Heart left ventricle (tissue), 16 donors: ENCODE measurements at regions not wholly inside any gene's neighbourhood (a gene's known extent, or its start where the extent isn't known, plus 50 kb on each side); places are given as distances from the start of the nearest gene placed in this dataset.

Source experiments
- ATAC-seq, 4 donors: fragments of 200-7000 bp; cut with Tn5 transposase; one replicate each; pipeline ENCODE4 v1.9.1; 2020 to 2022; ENCODE audit warnings: moderate library complexity in 4 of 4, mild to moderate bottlenecking in 3 of 4, moderate number of reproducible peaks in 1 of 4
- DNase-seq, 5 donors: peaks; one replicate each; pipeline ENCODE4 v3.0.0-alpha.2; 2020
- H3K27ac ChIP-seq, 12 donors: fragments of 200-600 bp; sonication (generic) in 4 of 12; one replicate each; pipeline versions ENCODE4 v1.5.0 to v1.8.0; 2016 to 2022; ENCODE audit warnings: mild to moderate bottlenecking in 2 of 12
- H3K27me3 ChIP-seq, 9 donors: fragments of 200-600 bp; sonication (generic) in 2 of 9; one replicate each; pipeline versions ENCODE4 v1.5.1 to v1.8.0; 2016 to 2022; ENCODE audit warnings: mild to moderate bottlenecking in 3 of 9
- H3K36me3 ChIP-seq, 9 donors: fragments of 200-600 bp; sonication (generic) in 2 of 9; one replicate each; pipeline versions ENCODE4 v1.5.0 to v1.8.0; 2018 to 2022; ENCODE audit warnings: mild to moderate bottlenecking in 2 of 9
- H3K4me1 ChIP-seq, 12 donors: fragments of 200-600 bp; sonication (generic) in 4 of 12; one replicate each; pipeline versions ENCODE4 v1.5.0 to v1.8.0; 2016 to 2022; ENCODE audit warnings: mild to moderate bottlenecking in 3 of 12
- H3K4me3 ChIP-seq, 12 donors: fragments of 200-600 bp; sonication (generic) in 4 of 12; one replicate each; pipeline versions ENCODE4 v1.5.0 to v1.8.0; 2017 to 2022; ENCODE audit warnings: mild to moderate bottlenecking in 9 of 12, moderate library complexity in 4 of 12
- H3K9me3 ChIP-seq, 12 donors: fragments of 200-600 bp; sonication (generic) in 4 of 12; one replicate each; pipeline versions ENCODE4 v1.5.0 to v1.8.0; 2016 to 2022; ENCODE audit warnings: mild to moderate bottlenecking in 1 of 12
- CTCF ChIP-seq, 12 donors: fragments of 200-600 bp; sonication (generic) in 4 of 12; IDR thresholded peaks; one replicate each; pipeline versions ENCODE4 v1.5.0 to v1.8.0; 2018 to 2022; ENCODE audit warnings: antibody characterized with exemption in 12 of 12, mild to moderate bottlenecking in 5 of 12
- POLR2A ChIP-seq, 2 donors: fragments of 450-650 bp; IDR thresholded peaks; one replicate each; pipeline ENCODE4 v1.6.1; 2017; ENCODE audit warnings: antibody characterized with exemption in 2 of 2, mild to moderate bottlenecking in 2 of 2, moderate library complexity in 2 of 2
- WGBS, 4 donors: extraction: QIAGEN DNeasy Blood & Tissue Kit in 2 of 4; methylation state at CpG; one replicate each; pipeline versions ENCODE4 v1.1.5 to v1.1.7; 2013 to 2018; 5-methylcytosine and 5-hydroxymethylcytosine counted together
- intact Hi-C, 10 donors: fragments of 100-400 bp; cut with DNase I; formaldehyde crosslinking; loops; one replicate each; pipeline versions ENCODE4 v1.11.1 to v1.14.2; 2022
- donor health status: ischemic (EF 13 %, LVEDD 7.1; RV severe dilation, severe dysfunction).
- donor health status: healthy with polysubstance abuse.
- donor health status: DM: no; HTN: yes; CAD: no.
- donor health status: DM: no; HTN: no; CAD: no.
- donor health status: ischemic (EF 25% LVEDD 6.9; RV normal size, moderate dysfunction).
- donor health status: ischemic (EF 25% LVEDD 5.7; RV mildly dilated, moderate dysfunction).
- donor health status: healthy.
- donor health status: DM: yes; HTN: yes; CAD: no.
- donor health status: ischemic (EF 35%, LVEDD 5.7; RV mildly dilated, moderate dysfunction).
- donor health status: nonischemic (EF 11% LVEDD 7.7; RV severe dilation, severe dysfunction).
- donor health status: DM: yes; HTN: yes; CAD: no.
- donor health status: PGD.
- donor health status: ischemic (EF 29% LVEDD 5.4; RV normal size, mild dysfunction).
- donor health status: nonischemic (EF 23%, LVEDD 6.1; RV moderate dilation, normal function).

- Histone ChIP-seq H3K4me3 (no peak overlapping the region), H3K9me3 (no peaks in the 10 kb centered on the region), H3K27ac (no peak overlapping the region), H3K4me1 (no peaks in the 10 kb centered on the region), H3K36me3 (no peaks in the 10 kb centered on the region), H3K27me3 (no peaks in the 10 kb centered on the region)
- DNase-seq (no peak), ATAC-seq (no peak)
- intact Hi-C loops, result no loop called here
- TF ChIP-seq CTCF (IDR thresholded peaks at IDR 0.05) (no peak), POLR2A (IDR thresholded peaks at IDR 0.05) (no peak)
Observed at GRCh38 chr3:144391236-144391635, 419.6 kb downstream of the DIPK2A start.

DNA sequence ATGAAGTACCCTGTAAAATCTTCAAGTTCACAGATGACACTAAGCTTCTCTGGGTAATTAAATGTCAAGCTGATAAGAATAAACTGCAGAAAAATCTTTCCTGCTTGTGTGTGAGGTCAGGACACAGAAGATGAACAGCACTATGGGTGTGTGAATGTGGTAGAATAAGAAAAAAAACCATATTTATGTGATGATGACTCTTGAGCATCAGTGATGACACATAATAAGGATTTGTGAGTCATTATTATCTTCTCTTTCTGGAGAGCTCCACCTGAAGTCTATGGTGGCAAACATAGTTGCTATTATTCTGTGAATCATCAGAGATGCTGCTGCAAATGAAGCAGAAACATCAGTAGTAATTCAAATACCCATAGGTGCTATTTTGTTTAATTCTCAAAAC, 422.4 kb downstream of the DIPK2A start:
- DNase-seq (no peak), ATAC-seq (no peak)
- no peaks in the 10 kb centered on the region for H3K27me3 ChIP-seq
- no peaks in the 10 kb centered on the region for H3K36me3 ChIP-seq
- intact Hi-C loops, result no loop called here
- no peak overlapping the region for H3K27ac ChIP-seq
- H3K9me3 ChIP-seq, result peaks cover 0 to 20% (median 3%) of the 10 kb centered on the region in 12 donors
- H3K4me3 ChIP-seq, result no peak overlapping the region
- no peaks in the 10 kb centered on the region for H3K4me1 ChIP-seq
- TF ChIP-seq POLR2A (IDR thresholded peaks at IDR 0.05), result no peak
- no peak for TF ChIP-seq CTCF (IDR thresholded peaks at IDR 0.05)

- H3K27me3 ChIP-seq, result no peaks in the 10 kb centered on the region
- ATAC-seq (no peak), DNase-seq (no peak)
- TF ChIP-seq CTCF (IDR thresholded peaks at IDR 0.05) (no peak), POLR2A (IDR thresholded peaks at IDR 0.05) (no peak)
- no peaks in the 10 kb centered on the region for H3K36me3 ChIP-seq
- no peak overlapping the region for H3K4me3 ChIP-seq
- 45 to 55% (median 52%) methylated on average over 5 of the region's 5 CpGs for WGBS, 4 donors
- intact Hi-C loops, result no loop called here
- H3K4me1 ChIP-seq, result no peaks in the 10 kb centered on the region
- no peak overlapping the region for H3K27ac ChIP-seq
- peaks cover 0 to 33% (median 12%) of the 10 kb centered on the region in 12 donors for H3K9me3 ChIP-seq
Observed at GRCh38 chr3:144402430-144402829, 430.8 kb downstream of the DIPK2A start.

DNA sequence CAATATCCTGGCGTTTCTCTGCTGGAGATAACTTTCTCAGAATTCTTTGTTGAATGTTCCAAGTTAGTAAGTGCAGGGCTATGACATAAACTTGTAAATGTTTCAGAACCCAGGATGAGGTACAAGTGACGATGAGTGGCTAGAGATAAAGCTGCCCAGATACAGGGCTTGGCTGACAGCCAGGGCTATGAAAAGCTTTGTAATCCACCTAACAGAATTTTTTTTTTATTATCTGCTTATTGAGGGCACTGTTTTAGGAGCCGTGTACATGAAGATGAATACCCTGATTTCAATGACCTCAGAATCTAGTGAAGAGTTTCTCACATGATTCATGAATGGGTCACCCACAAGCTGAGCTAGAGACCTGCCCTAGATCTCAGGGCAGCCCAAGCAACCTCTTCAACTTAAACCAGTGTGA, 431.4 kb downstream of the DIPK2A start:
- Histone ChIP-seq H3K36me3 (no peaks in the 10 kb centered on the region), H3K9me3 (peaks cover 0 to 28% (median 9%) of the 10 kb centered on the region in 12 donors), H3K4me3 (no peak overlapping the region), H3K27me3 (no peaks in the 10 kb centered on the region), H3K27ac (no peak overlapping the region), H3K4me1 (no peaks in the 10 kb centered on the region)
- ATAC-seq, result peak in 2 of 4 donors; percentile 34 to 76
- 13 to 28% (median 16%) methylated on average over 3 of the region's 3 CpGs for WGBS, 4 donors
- intact Hi-C loops, result no loop called here
- TF ChIP-seq CTCF (IDR thresholded peaks at IDR 0.05) (no peak), POLR2A (IDR thresholded peaks at IDR 0.05) (no peak)
- peak in 2 of 5 donors; percentile 18 to 21 for DNase-seq
